ENCODE measurements at regions not wholly inside any gene's neighbourhood (a gene's known extent, or its start where the extent isn't known, plus 50 kb on each side); places are given as distances from the start of the nearest gene placed in this dataset.

DNA sequence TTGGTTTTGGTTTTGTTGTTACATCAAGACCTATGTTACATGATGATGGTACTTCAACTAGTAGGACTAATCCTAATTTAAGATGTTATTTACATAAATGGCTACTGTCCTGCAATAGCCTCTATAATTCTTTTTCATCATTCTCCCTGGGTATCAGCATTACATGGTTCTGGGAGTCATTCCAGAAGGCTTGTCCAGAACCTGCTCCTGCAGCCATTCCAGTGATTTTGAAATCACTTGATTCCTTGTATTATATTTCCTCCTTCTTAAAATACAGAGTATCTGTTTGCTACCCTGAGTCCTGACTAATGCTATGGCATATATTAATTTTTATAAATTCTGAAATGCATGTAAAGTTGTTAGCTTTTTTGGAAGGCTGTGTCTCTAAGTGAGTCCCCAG lies 400.5 kb upstream of the MEIS1 start:
- TF ChIP-seq, protein P1, sequence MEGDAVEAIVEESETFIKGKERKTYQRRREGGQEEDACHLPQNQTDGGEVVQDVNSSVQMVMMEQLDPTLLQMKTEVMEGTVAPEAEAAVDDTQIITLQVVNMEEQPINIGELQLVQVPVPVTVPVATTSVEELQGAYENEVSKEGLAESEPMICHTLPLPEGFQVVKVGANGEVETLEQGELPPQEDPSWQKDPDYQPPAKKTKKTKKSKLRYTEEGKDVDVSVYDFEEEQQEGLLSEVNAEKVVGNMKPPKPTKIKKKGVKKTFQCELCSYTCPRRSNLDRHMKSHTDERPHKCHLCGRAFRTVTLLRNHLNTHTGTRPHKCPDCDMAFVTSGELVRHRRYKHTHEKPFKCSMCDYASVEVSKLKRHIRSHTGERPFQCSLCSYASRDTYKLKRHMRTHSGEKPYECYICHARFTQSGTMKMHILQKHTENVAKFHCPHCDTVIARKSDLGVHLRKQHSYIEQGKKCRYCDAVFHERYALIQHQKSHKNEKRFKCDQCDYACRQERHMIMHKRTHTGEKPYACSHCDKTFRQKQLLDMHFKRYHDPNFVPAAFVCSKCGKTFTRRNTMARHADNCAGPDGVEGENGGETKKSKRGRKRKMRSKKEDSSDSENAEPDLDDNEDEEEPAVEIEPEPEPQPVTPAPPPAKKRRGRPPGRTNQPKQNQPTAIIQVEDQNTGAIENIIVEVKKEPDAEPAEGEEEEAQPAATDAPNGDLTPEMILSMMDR (IDR thresholded peaks at IDR 0.05), result no peak
- no peak for TF ChIP-seq ZFX (IDR thresholded peaks at IDR 0.05; ENCODE audit: borderline replicate concordance)
